Endodermal cell (in vitro differentiated cells): ENCODE measurements at regions not wholly inside any gene's neighbourhood (a gene's known extent, or its start where the extent isn't known, plus 50 kb on each side); places are given as distances from the start of the nearest gene placed in this dataset.
A peak's percentile ranks its signal among the peaks of the same experiment; 100 is the strongest.

Experiments
- DNase-seq: peaks from one replicate; pipeline ENCODE4 v3.0.0-alpha.2; 2017
- H3K27ac ChIP-seq: 2 replicates; pipeline ENCODE4 v1.5.1; 2013; ENCODE audit warnings: mild to moderate bottlenecking, low read depth, low read length, moderate library complexity
- H3K27me3 ChIP-seq: 2 replicates; pipeline ENCODE4 v1.6.1; 2013; ENCODE audit warnings: mild to moderate bottlenecking, low read length, moderate library complexity; ENCODE audit not compliant: insufficient read depth, control insufficient read depth, poor library complexity, severe bottlenecking
- H3K36me3 ChIP-seq: 2 replicates; pipeline ENCODE4 v1.7.0; 2013; ENCODE audit warnings: mild to moderate bottlenecking, low read length, moderate library complexity; ENCODE audit not compliant: control insufficient read depth, insufficient read depth
- H3K4me1 ChIP-seq: one replicate; pipeline ENCODE4 v1.7.0; 2013; ENCODE audit warnings: low read length; ENCODE audit not compliant: control insufficient read depth, insufficient read depth
- H3K4me3 ChIP-seq: 2 replicates; pipeline ENCODE4 v1.5.1; 2013; ENCODE audit warnings: mild to moderate bottlenecking, low read length, moderate library complexity
- H3K9ac ChIP-seq: 2 replicates; pipeline ENCODE4 v1.6.1; 2013; ENCODE audit warnings: mild to moderate bottlenecking, low read length, moderate library complexity; ENCODE audit not compliant: poor library complexity, severe bottlenecking; ENCODE audit errors: extremely low read depth
- H3K9me3 ChIP-seq: 2 replicates; pipeline ENCODE4 v1.6.1; 2013; ENCODE audit warnings: mild to moderate bottlenecking, low read length, moderate library complexity; ENCODE audit not compliant: control insufficient read depth
- H3K27ac Mint-ChIP-seq: 2 replicates; pipeline ENCODE4 v1.8.0; 2020; ENCODE audit warnings: mixed read lengths
- H3K27me3 Mint-ChIP-seq: 2 replicates; pipeline ENCODE4 v1.8.0; 2021; ENCODE audit warnings: mild to moderate bottlenecking, mixed read lengths; ENCODE audit not compliant: insufficient read depth
- H3K36me3 Mint-ChIP-seq: 2 replicates; pipeline ENCODE4 v1.8.0; 2020; ENCODE audit warnings: low read depth, mixed read lengths
- H3K4me1 Mint-ChIP-seq: 2 replicates; pipeline ENCODE4 v1.8.0; 2020; ENCODE audit warnings: mixed read lengths
- H3K4me3 Mint-ChIP-seq: 2 replicates; pipeline ENCODE4 v1.8.0; 2020; ENCODE audit warnings: mild to moderate bottlenecking, moderate library complexity, mixed read lengths
- H3K9me3 Mint-ChIP-seq: 2 replicates; pipeline ENCODE4 v1.8.0; 2020; ENCODE audit warnings: mild to moderate bottlenecking, mixed read lengths
- CTCF ChIP-seq: fragments of 200-600 bp; sonication (generic); conservative IDR thresholded peaks from 2 replicates; pipeline ENCODE4 v1.5.0; 2021; ENCODE audit warnings: antibody characterized with exemption, mild to moderate bottlenecking
- WGBS, 2 experiments: methylation state at CpG; one replicate each; pipeline versions ENCODE4 v1.1.5 to v1.1.7; 2013; ENCODE audit warnings: missing lambda C conversion rate in 2 of 2, mixed read lengths in 1 of 2; ENCODE audit not compliant: insufficient coverage in 1 of 2, insufficient read length in 1 of 2; 5-methylcytosine and 5-hydroxymethylcytosine counted together

GRCh38 chr6:28587746-28588075, 62.0 kb downstream of the GPX5 start:
- TF ChIP-seq CTCF = no peak
- H3K36me3 Mint-ChIP-seq = peaks cover 3% of the 10 kb centered on the region
- H3K4me1 ChIP-seq = peaks cover 22% of the 10 kb centered on the region
- no peak overlapping the region for H3K27ac ChIP-seq
- H3K36me3 ChIP-seq = no peaks in the 10 kb centered on the region
- peaks cover 25% of the 10 kb centered on the region for H3K27me3 Mint-ChIP-seq
- H3K9me3 ChIP-seq = no peaks in the 10 kb centered on the region
- peak overlapping the region; percentile 84 for H3K4me3 Mint-ChIP-seq
- H3K9me3 Mint-ChIP-seq = no peaks in the 10 kb centered on the region
- DNase-seq = no peak
- peak overlapping the region; percentile 95 for H3K27ac Mint-ChIP-seq
- H3K4me1 Mint-ChIP-seq = peaks cover 38% of the 10 kb centered on the region
- H3K27me3 ChIP-seq = peaks cover 14% of the 10 kb centered on the region
- peak overlapping the region; percentile 88 for H3K4me3 ChIP-seq
- H3K9ac ChIP-seq = peak overlapping the region; percentile 63
- 6 to 10% methylated on average over 7 to 8 of the region's 8 CpGs for WGBS, 2 experiments

GRCh38 chr6:28588666-28589065, 63.0 kb downstream of the GPX5 start:
- no peak overlapping the region for H3K9ac ChIP-seq
- H3K4me1 ChIP-seq = peaks cover 22% of the 10 kb centered on the region
- Mint-ChIP-seq H3K4me3 (peak overlapping the region; percentile 84), H3K27me3 (peaks cover 29% of the 10 kb centered on the region), H3K36me3 (peaks cover under 1% of the 10 kb centered on the region), H3K4me1 (peaks cover 36% of the 10 kb centered on the region), H3K27ac (no peak overlapping the region), H3K9me3 (no peaks in the 10 kb centered on the region)
- no peak for DNase-seq
- H3K9me3 ChIP-seq = no peaks in the 10 kb centered on the region
- TF ChIP-seq CTCF = no peak
- no peaks in the 10 kb centered on the region for H3K36me3 ChIP-seq
- WGBS, 2 experiments = 87% methylated on average over 3 of the region's 3 CpGs; no CpG with 5 or more reads in 1 of the 2 experiments
- H3K27ac ChIP-seq = no peak overlapping the region
- peak overlapping the region; percentile 88 for H3K4me3 ChIP-seq
- H3K27me3 ChIP-seq = peaks cover 20% of the 10 kb centered on the region

- Histone ChIP-seq H3K4me1 (peaks cover 18% of the 10 kb centered on the region), H3K9ac (peak overlapping the region; percentile 9), H3K9me3 (no peaks in the 10 kb centered on the region), H3K36me3 (no peaks in the 10 kb centered on the region), H3K4me3 (peak overlapping the region; percentile 88), H3K27me3 (peaks cover 20% of the 10 kb centered on the region), H3K27ac (peak overlapping the region; percentile 62)
- Mint-ChIP-seq H3K4me3 (peak overlapping the region; percentile 84), H3K27ac (peak overlapping the region; percentile 40), H3K27me3 (peaks cover 33% of the 10 kb centered on the region), H3K9me3 (no peaks in the 10 kb centered on the region), H3K4me1 (peaks cover 29% of the 10 kb centered on the region), H3K36me3 (no peaks in the 10 kb centered on the region)
- WGBS, 2 experiments = 2 to 9% methylated on average over 13 to 34 of the region's 34 CpGs
- TF ChIP-seq CTCF = no peak
- peak; percentile 95 for DNase-seq
These were observed 63.7 kb downstream of the GPX5 start for GRCh38 chr6:28589234-28589956.
